K562 (cell line): ENCODE measurements at regions not wholly inside any gene's neighbourhood (a gene's known extent, or its start where the extent isn't known, plus 50 kb on each side); places are given as distances from the start of the nearest gene placed in this dataset.

Experiments
- ATAC-seq: fragments of 200-7000 bp; cut with Tn5 transposase; 3 replicates; pipeline ENCODE4 v1.9.1; 2020; ENCODE audit warnings: moderate library complexity
- BruUV-seq: library from RNA; stranded (reverse); fragments of 400-500 nt; replicated peaks from 2 replicates; lab custom pipeline; 2021; lab: Mats Ljungman, UMichigan
- CTCF ChIA-PET: fragments of 300-600 bp; formaldehyde crosslinking; extraction: SDS; loops from one replicate; lab custom pipeline; 2021; ENCODE audit warnings: low intra/inter-chr PET ratio; lab: Yijun Ruan, JAX
- POLR2A ChIA-PET: fragments of 300-600, 350-650 bp; sonication (Branson Sonifier 250); formaldehyde crosslinking; extraction: SDS; loops from one replicate; lab custom pipeline; 2021; ENCODE audit warnings: antibody characterized with exemption, inconsistent platforms; lab: Yijun Ruan, JAX
- DNase-seq, 4 experiments: peaks; one replicate each; pipeline versions ENCODE4 v3.0.0 to v3.0.0-alpha.2; 2011 to 2018; ENCODE audit warnings: low spot score in 3 of 4, mixed read lengths in 3 of 4; ENCODE audit errors: extremely low read depth in 1 of 4
- FAIRE-seq: peaks from 2 replicates; lab custom pipeline; 2011; peaks lifted over from hg19 to GRCh38; lab: Jason Lieb, UNC
- H2AFZ ChIP-seq: 2 replicates; pipeline ENCODE4 v1.6.0; 2011; ENCODE audit warnings: low read depth, low read length, control low read depth, inconsistent platforms
- H3K27ac ChIP-seq: fragments of 200-600 bp; 3 replicates; pipeline ENCODE4 v1.8.0; 2011; ENCODE audit warnings: low read depth, mild to moderate bottlenecking, control low read depth, inconsistent platforms, low read length, moderate library complexity, mixed read lengths; ENCODE audit errors: extremely low read depth
- H3K27me3 ChIP-seq, 2 experiments: fragments of 300-600 bp in 1 of 2; 2 replicates in 1 of 2; 3 replicates in 1 of 2; pipeline versions ENCODE4 v1.6.0 to v1.8.0; 2011; ENCODE audit warnings: inconsistent platforms in 2 of 2, low read length in 2 of 2, mild to moderate bottlenecking in 1 of 2, mixed read lengths in 1 of 2, moderate library complexity in 1 of 2; ENCODE audit not compliant: control insufficient read depth in 2 of 2, insufficient read depth in 2 of 2
- H3K36me3 ChIP-seq: fragments of 300-600 bp; 3 replicates; pipeline ENCODE4 v1.8.0; 2011; ENCODE audit warnings: mild to moderate bottlenecking, low read length, inconsistent platforms; ENCODE audit not compliant: control insufficient read depth, insufficient read depth
- H3K4me1 ChIP-seq, 2 experiments: fragments of 200-600 bp in 1 of 2; replicated peaks in 1 of 2; 2 replicates in 1 of 2; 3 replicates in 1 of 2; pipeline versions ENCODE4 v1.5.1 to v1.8.0; 2011; ENCODE audit warnings: inconsistent platforms in 2 of 2, low read length in 2 of 2, mild to moderate bottlenecking in 1 of 2, mixed read lengths in 1 of 2, moderate library complexity in 1 of 2; ENCODE audit not compliant: control insufficient read depth in 2 of 2, insufficient read depth in 2 of 2
- H3K4me2 ChIP-seq: 2 replicates; pipeline ENCODE4 v1.6.1; 2011; ENCODE audit warnings: low read length, control low read depth, inconsistent platforms, mixed read lengths; ENCODE audit not compliant: insufficient read depth
- H3K4me3 ChIP-seq: fragments of 200-600 bp; sonication (generic), shearing (Covaris generic); 2 replicates; pipeline ENCODE4 v1.5.1; 2016; ENCODE audit warnings: control low read depth, inconsistent platforms
- H3K79me2 ChIP-seq: fragments of 200-600 bp; 3 replicates; pipeline ENCODE4 v1.8.0; 2011; ENCODE audit warnings: low read length, inconsistent platforms; ENCODE audit not compliant: control insufficient read depth, insufficient read depth
- H3K9ac ChIP-seq, 2 experiments: 2 replicates each; pipeline versions ENCODE4 v1.6.0 to v1.6.1; 2011; ENCODE audit warnings: low read depth in 2 of 2, low read length in 2 of 2, control low read depth in 1 of 2, inconsistent platforms in 1 of 2, mild to moderate bottlenecking in 1 of 2, mixed read lengths in 1 of 2; ENCODE audit not compliant: insufficient read depth in 1 of 2
- H3K9me1 ChIP-seq: one replicate; pipeline ENCODE4 v1.6.0; 2011; ENCODE audit warnings: inconsistent platforms, mild to moderate bottlenecking, low read length, moderate library complexity; ENCODE audit not compliant: control insufficient read depth, insufficient read depth
- H3K9me3 ChIP-seq: replicated peaks from 2 replicates; pipeline ENCODE4 v1.5.1; 2011; ENCODE audit warnings: low read depth, low read length, inconsistent platforms; ENCODE audit not compliant: control insufficient read depth, insufficient read depth
- H4K20me1 ChIP-seq: replicated peaks from 2 replicates; pipeline ENCODE4 v1.6.1; 2011; ENCODE audit warnings: low read length, inconsistent platforms, mixed read lengths; ENCODE audit not compliant: control insufficient read depth, insufficient read depth
- ATF4 ChIP-seq: fragments of 450-650 bp; formaldehyde crosslinking; IDR thresholded peaks from 2 replicates; pipeline ENCODE4 v1.4.0; 2022; ENCODE audit warnings: mild to moderate bottlenecking, moderate library complexity
- BCLAF1 ChIP-seq, 2 experiments: fragments of 450-650 bp in 1 of 2; IDR thresholded peaks; 2 replicates each; pipeline ENCODE4 v1.6.1; 2011 to 2017; ENCODE audit warnings: low read depth in 2 of 2, antibody characterized with exemption in 1 of 2, borderline replicate concordance in 1 of 2, low read length in 1 of 2, mild to moderate bottlenecking in 1 of 2, mixed read lengths in 1 of 2; ENCODE audit not compliant: control insufficient read depth in 1 of 2
- CBX3 ChIP-seq, 2 experiments: IDR thresholded peaks; 1 replicate in 1 of 2; 2 replicates in 1 of 2; pipeline ENCODE4 v1.6.1; 2012; ENCODE audit warnings: inconsistent platforms in 2 of 2, low read length in 2 of 2, borderline replicate concordance in 1 of 2, control low read depth in 1 of 2
- CREB3 ChIP-seq: fragments of 450-650 bp; conservative IDR thresholded peaks from 2 replicates; pipeline ENCODE4 v1.6.1; 2016; ENCODE audit warnings: missing genetic modification characterization, low read depth, mild to moderate bottlenecking, missing compliant biosample characterization, moderate library complexity
- DEAF1 ChIP-seq: fragments of 450-650 bp; formaldehyde crosslinking; IDR thresholded peaks from 2 replicates; pipeline ENCODE4 v1.4.0; 2020; ENCODE audit warnings: mild to moderate bottlenecking, moderate library complexity
- EP400 ChIP-seq: fragments of 450-650 bp; IDR thresholded peaks from 2 replicates; pipeline ENCODE4 v1.6.1; 2017; ENCODE audit warnings: antibody characterized with exemption, mild to moderate bottlenecking, moderate library complexity
- EZH2 ChIP-seq: IDR thresholded peaks from 2 replicates; pipeline ENCODE4 v1.6.1; 2012; ENCODE audit warnings: low read depth, mild to moderate bottlenecking, inconsistent platforms, low read length, borderline replicate concordance
- LEF1 ChIP-seq: fragments of 450-650 bp; IDR thresholded peaks from 2 replicates; pipeline ENCODE4 v1.6.1; 2016; ENCODE audit warnings: mild to moderate bottlenecking
- MAFK ChIP-seq: IDR thresholded peaks from 2 replicates; pipeline ENCODE4 v1.6.1; 2011; ENCODE audit warnings: low read length, improper control_type of control experiment
- PRMT5 ChIP-seq: sonication (generic); formaldehyde crosslinking; IDR thresholded peaks from 2 replicates; pipeline ENCODE4 v1.5.0; 2020; ENCODE audit warnings: missing genetic modification reagents
- ZNF134 ChIP-seq: fragments of 250-450 bp; sonication (Bioruptor Pico); conservative IDR thresholded peaks from 2 replicates; pipeline ENCODE4 v1.4.0; 2020
- ZNF511 ChIP-seq: sonication (generic); formaldehyde crosslinking; IDR thresholded peaks from 2 replicates; pipeline ENCODE4 v1.8.0; 2022; ENCODE audit warnings: mild to moderate bottlenecking, missing genetic modification reagents
- WGBS: fragments of 100-300 bp; shearing (Covaris generic); methylation state at CpG from one replicate; pipeline ENCODE4 v1.1.6; 2016; ENCODE audit warnings: low coverage, mixed read lengths; ENCODE audit not compliant: insufficient coverage; ENCODE audit errors: missing lambda C conversion rate; 5-methylcytosine and 5-hydroxymethylcytosine counted together
- in situ Hi-C: fragments of 300-500 bp; cut with MboI; formaldehyde crosslinking; loops from 4 replicates; pipeline ENCODE4 v1.15.0; 2018; ENCODE audit warnings: inconsistent platforms, mixed read lengths
- intact Hi-C: fragments of 100-400 bp; cut with micrococcal nuclease; formaldehyde crosslinking; loops from 2 replicates; pipeline ENCODE4 v1.14.2; 2022

GRCh38 chr14:28681681-28682080 is 84.9 kb upstream of the FOXG1 start:
- Histone ChIP-seq H3K4me2 (no peak overlapping the region), H3K9me3 (no peaks in the 10 kb centered on the region)
- no peak for FAIRE-seq
- TF ChIP-seq ZNF134 (CRISPR knock-in tag): no peak
- TF ChIP-seq EZH2: no peak
- no peak for TF ChIP-seq ATF4 (CRISPR knock-in tag)
- no peak for TF ChIP-seq CBX3 (IDR thresholded peaks at IDR 0.05; ENCODE audit: borderline replicate concordance in 1 of 2, low read length in 2 of 2)
- no peak for TF ChIP-seq EP400
- no peak for TF ChIP-seq ZNF511 (CRISPR knock-in tag)
- no peak for TF ChIP-seq LEF1
- no peak for TF ChIP-seq CREB3 (tag)
- no peak for TF ChIP-seq BCLAF1 (IDR thresholded peaks at IDR 0.05; ENCODE audit: borderline replicate concordance in 1 of 2, control insufficient read depth in 1 of 2, low read depth in 2 of 2, low read length in 1 of 2)
- TF ChIP-seq DEAF1 (CRISPR knock-in tag): no peak
- no peak for TF ChIP-seq MAFK
- no peak for TF ChIP-seq PRMT5

More at GRCh38 chr14:28681681-28682080, 84.9 kb upstream of the FOXG1 start:
- in situ Hi-C loops: no loop called here
- Histone ChIP-seq H3K27me3 (no peaks in the 10 kb centered on the region), H3K27ac (no peak overlapping the region), H3K36me3 (no peaks in the 10 kb centered on the region), H3K4me3 (no peak overlapping the region), H4K20me1 (no peaks in the 10 kb centered on the region), H3K79me2 (no peaks in the 10 kb centered on the region), H2AFZ (no peak overlapping the region), H3K9ac (no peak overlapping the region), H3K4me1 (no peaks in the 10 kb centered on the region), H3K9me1 (no peaks in the 10 kb centered on the region)
- ChIA-PET CTCF (no interaction called here), POLR2A (no interaction called here)
- no peak for DNase-seq
- WGBS: 5% methylated on average over 4 of the region's 4 CpGs
- ATAC-seq: no peak
- no TSS peak for BruUV-seq
- intact Hi-C loops: no loop called here
